Adipocyte (in vitro differentiated cells): ENCODE measurements at regions not wholly inside any gene's neighbourhood (a gene's known extent, or its start where the extent isn't known, plus 50 kb on each side); places are given as distances from the start of the nearest gene placed in this dataset.
"Not testable (repeated sequence)": the region's sequence is repeated elsewhere in the genome, so short reads cannot be mapped to it uniquely, and the experiment has no call there.

ENCODE experiments used
- DNase-seq: peaks from one replicate; pipeline ENCODE4 v3.0.0-alpha.2; 2015; ENCODE audit warnings: low read depth
- H3K27me3 ChIP-seq: replicated peaks from 2 replicates; pipeline ENCODE4 v1.7.0; 2013; ENCODE audit warnings: mild to moderate bottlenecking, low read length, moderate library complexity; ENCODE audit not compliant: control insufficient read depth, insufficient read depth
- H3K36me3 ChIP-seq: 2 replicates; pipeline ENCODE4 v1.7.0; 2013; ENCODE audit warnings: low read length, mild to moderate bottlenecking, moderate library complexity; ENCODE audit not compliant: control insufficient read depth, insufficient read depth, severe bottlenecking
- H3K4me1 ChIP-seq: 2 replicates; pipeline ENCODE4 v1.7.0; 2013; ENCODE audit warnings: mild to moderate bottlenecking, low read length, moderate library complexity; ENCODE audit not compliant: control insufficient read depth, insufficient read depth
- H3K4me3 ChIP-seq: 2 replicates; pipeline ENCODE4 v1.7.0; 2013; ENCODE audit warnings: mild to moderate bottlenecking, low read length, moderate library complexity
- H3K9ac ChIP-seq: 2 replicates; pipeline ENCODE4 v1.7.0; 2013; ENCODE audit warnings: mild to moderate bottlenecking, low read length, moderate library complexity
- H3K9me3 ChIP-seq: 2 replicates; pipeline ENCODE4 v1.7.0; 2013; ENCODE audit warnings: mild to moderate bottlenecking, low read length, moderate library complexity; ENCODE audit not compliant: control insufficient read depth

DNA sequence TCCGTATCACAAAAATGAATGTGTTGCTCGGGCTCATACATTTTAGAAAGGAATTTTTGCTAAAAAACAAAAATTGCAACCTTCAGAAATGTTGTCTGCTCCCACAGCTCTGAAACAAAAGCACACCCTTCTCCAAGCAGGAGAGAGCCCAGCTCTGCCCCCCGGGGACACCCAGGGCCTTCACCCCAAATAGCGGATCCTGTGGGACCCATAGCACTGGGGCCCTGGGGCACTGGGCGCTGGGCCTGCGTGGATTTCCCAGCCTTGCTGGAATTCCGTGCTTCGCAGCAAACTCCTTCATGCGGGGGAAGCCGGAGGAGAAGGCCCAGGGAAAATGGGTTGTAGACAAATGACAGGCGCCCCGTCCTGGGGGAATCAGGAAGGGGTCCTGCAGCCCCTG is 50.5 kb upstream of the SFSWAP start:
- DNase-seq, H3K4me1 ChIP-seq, H3K36me3 ChIP-seq, H3K27me3 ChIP-seq, H3K9me3 ChIP-seq, H3K4me3 ChIP-seq, H3K9ac ChIP-seq: not testable (repeated sequence)
